GM21576 (cell line): ENCODE measurements at regions not wholly inside any gene's neighbourhood (a gene's known extent, or its start where the extent isn't known, plus 50 kb on each side); places are given as distances from the start of the nearest gene placed in this dataset.

ENCODE experiments used
- ATAC-seq: cut with Tn5 transposase; IDR thresholded peaks from one replicate; pipeline ENCODE4 v1.9.1; 2021; ENCODE audit warnings: mild to moderate bottlenecking, moderate library complexity; ENCODE audit not compliant: unreplicated experiment

- ATAC-seq, result no peak
Observed at GRCh38 chr17:79360196-79360595, 250.7 kb downstream of the RBFOX3 start.

- no peak for ATAC-seq
Observed at GRCh38 chr17:79356839-79357447, 253.9 kb downstream of the RBFOX3 start.

- no peak for ATAC-seq
Observed at GRCh38 chr17:79355165-79355564, 255.7 kb downstream of the RBFOX3 start.

- ATAC-seq, result no peak
Observed at GRCh38 chr17:79354173-79354820, 256.6 kb downstream of the RBFOX3 start.

GRCh38 chr17:79353548-79353947, 257.3 kb downstream of the RBFOX3 start:
- no peak for ATAC-seq

GRCh38 chr17:79353016-79353415, 257.8 kb downstream of the RBFOX3 start:
- ATAC-seq, result no peak

GRCh38 chr17:79350533-79350932, 260.3 kb downstream of the RBFOX3 start:
- no peak for ATAC-seq

DNA sequence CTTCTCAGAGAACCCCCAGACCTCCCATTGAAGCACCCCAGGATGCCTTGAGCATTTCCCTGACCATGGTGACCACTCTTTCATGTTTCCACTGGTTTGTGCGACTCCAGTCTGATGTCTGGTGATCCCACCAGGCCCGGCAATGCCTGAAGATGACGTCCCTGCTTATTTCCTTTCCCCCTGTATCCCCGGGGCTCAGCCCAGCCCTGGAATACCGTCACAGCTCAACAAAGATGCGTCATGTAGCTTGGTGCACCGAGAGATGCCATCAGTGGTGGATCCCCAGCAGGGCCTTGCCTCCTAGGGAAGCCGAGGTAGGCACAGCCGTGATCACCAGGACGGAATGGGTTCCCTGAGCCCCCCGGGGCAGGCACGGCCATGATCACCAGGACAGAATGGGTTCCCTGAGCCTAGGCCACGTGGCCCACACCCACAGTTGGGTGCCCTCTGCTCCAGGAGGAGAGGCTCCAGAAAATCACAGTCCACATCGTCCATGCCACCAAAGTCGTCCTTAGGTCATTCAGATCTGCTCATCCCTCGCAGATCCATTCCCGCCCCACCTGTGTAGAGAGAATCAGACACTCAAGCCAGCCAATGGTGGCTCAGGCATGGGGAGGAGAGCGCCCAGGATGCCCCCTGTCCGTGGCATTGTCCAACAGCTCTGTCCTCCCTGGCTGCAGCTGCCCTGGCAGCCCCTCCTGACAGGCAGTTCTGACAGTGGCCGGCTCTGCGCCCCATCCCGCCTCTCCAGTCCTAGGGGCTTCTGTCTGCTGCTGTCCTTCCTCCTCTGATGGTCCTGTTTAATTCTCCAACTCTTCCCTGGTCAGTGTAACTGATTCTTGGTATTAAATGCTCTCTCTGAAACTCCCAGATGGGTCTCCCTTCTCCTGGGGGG, 261.1 kb downstream of the RBFOX3 start:
- no peak for ATAC-seq

GRCh38 chr17:79342376-79342775, 267.8 kb downstream of the ENGASE start:
- ATAC-seq, result no peak

DNA sequence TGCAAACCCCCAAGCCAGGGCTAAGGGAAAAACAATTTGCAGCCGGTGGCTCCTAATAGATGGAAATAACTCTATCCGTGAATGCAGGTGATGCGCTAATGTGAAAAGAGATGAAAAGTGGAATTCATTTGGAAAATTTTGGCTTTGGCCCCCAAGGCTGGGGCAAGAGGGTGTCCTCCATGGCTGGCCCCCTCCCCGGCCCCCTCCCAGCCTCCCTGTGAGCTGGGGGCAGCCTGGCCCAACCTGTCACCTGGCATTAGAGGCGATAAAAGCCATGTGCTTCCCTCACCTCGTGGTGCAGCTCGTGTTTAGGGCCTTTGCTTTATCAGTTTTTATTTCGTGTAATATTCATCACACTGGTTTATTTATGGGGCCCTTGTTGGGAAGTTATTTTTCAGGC, 267.2 kb downstream of the ENGASE start:
- no peak for ATAC-seq

DNA sequence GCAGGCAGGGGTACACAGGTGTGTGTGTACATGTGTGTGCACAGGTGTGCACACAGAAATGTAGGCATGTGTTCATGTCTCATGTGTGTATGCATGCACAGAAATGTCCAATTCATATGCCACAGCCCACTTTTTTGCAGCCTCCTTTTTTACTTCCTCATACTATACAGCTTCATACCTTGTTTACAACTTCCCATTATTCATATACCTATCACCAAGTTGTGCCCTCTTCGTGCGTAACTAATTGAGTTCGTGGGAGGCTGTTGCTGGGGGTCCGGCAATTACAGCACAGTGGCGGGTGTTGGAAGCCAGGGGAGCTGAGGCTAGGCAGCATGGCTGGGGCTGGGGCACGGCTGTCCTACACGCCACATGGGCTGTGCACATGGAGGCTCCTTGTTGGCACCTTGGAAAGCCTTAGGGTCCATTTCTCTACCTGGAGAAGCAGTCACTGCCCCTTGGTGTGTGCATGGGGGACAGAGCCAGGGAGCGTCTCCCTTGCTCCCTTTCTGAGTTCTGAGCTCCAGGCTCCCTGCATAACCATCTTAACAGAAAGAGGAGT, 266.7 kb downstream of the ENGASE start:
- peak; percentile 6 for ATAC-seq

DNA sequence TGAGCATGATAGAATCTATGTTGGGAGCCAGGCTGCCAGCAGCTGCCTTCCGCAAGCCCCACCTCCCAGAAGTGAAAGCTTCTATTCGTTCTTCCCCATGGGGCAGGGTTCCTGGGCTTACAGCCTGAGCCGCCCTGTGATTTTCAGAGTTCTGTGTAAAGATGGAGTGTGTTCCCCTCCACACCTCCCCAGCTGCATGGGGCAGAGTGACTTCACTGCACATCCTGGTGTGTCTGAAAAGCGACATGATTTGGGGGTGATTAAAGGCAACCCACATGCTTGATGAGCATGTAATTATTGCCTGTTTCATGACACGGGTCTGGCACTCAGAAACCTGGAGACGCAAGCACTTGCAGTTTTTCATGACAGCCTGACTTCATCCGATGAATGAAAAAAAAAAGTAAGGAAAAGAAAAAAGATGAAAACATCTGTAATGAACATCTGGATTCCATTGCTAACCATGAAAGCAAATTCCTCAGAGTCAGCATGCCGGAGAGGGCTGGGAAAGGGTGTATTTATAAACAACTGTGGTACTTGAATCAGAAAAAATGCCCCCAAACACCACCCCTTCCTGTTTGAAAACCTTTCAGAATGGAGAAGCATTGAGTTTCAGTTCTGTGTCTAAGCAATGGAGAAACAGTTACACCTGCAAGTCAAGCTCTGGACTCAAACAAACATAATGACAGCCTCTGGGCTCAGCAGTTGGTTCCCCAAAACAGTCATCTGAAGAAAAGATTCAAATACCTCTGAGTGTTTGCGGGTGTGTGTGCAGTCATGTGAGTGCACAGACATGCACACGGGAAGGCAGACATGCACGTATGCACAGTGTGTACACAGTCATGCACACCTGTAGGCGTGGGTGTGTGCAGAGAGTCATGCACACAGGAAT, 266.0 kb downstream of the ENGASE start:
- peak; percentile 62 for ATAC-seq

GRCh38 chr17:79339321-79339720, 264.7 kb downstream of the ENGASE start:
- ATAC-seq, result no peak

- ATAC-seq, result no peak
Observed at GRCh38 chr17:79338604-79339003, 264.0 kb downstream of the ENGASE start.

- ATAC-seq, result no peak
Observed at GRCh38 chr17:79338152-79338551, 263.5 kb downstream of the ENGASE start.

GRCh38 chr17:79337053-79337452, 262.4 kb downstream of the ENGASE start:
- no peak for ATAC-seq

GRCh38 chr17:79335456-79335855, 260.8 kb downstream of the ENGASE start:
- no peak for ATAC-seq

DNA sequence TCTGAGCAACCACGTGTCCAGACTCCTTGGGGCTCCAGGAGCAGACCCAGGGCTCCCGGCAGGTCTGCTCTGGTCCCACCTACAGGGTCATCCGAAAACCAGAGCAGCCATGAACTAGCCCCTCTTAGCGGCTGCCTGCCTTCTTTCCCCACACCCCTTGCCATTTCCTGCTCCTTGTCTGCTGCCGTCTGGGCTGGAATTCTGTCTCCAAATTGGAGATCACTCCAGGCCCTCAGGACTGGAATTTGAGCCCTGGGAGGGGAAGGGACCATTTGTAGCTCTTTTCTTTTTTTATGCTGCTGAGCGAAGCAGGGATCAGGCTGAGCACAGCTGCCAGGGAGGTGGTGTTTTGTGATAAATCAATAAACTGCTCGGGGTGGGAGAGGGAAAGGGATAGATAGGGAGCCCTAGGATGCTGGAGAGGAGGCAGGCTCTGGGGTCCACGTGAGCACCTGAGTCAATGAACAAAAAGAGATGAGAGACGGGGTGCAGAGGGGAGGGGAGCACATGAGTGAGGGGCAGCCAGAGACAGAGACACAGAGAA, 257.5 kb downstream of the ENGASE start:
- no peak for ATAC-seq

DNA sequence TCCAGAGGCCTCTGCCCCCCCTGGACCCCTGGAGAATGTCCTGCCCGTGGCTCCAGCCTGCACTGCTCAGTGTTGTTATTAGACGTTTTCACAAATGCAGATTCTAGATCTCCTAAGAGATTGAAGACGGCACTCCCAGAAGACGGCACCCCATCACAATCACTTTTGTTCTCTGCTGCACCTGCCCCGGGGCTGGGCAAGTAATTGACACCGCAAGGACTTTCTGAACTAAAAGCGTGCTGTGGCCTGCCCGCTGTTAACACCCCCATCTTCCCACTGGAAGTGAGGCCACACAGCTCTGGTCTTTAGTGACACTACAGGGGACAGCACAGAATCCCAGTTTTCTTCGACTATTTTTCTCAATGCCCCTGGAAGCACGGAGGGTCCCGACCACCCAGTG, 256.9 kb downstream of the ENGASE start:
- no peak for ATAC-seq

DNA sequence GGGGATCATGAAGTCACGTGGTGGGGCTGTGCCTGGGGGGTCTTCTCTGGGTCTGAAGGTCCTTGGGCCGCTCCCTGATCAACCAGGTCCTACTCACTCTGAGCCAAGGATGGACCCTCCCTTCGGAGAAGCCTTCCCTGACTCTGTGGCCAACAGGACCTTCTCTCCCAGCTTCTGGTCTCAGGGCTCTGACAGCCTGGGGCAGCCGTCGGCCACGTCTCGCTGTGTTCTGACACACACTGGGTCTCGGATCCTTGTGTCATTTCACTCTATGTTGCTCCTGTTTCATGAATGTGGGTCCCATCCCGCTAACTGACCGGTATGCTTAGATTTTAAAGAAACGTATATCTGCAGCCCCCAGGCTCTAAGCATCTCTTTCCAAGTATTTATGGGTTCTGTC, 256.1 kb downstream of the ENGASE start:
- ATAC-seq, result no peak
